ENCODE measurements at regions not wholly inside any gene's neighbourhood (a gene's known extent, or its start where the extent isn't known, plus 50 kb on each side); places are given as distances from the start of the nearest gene placed in this dataset.

DNA sequence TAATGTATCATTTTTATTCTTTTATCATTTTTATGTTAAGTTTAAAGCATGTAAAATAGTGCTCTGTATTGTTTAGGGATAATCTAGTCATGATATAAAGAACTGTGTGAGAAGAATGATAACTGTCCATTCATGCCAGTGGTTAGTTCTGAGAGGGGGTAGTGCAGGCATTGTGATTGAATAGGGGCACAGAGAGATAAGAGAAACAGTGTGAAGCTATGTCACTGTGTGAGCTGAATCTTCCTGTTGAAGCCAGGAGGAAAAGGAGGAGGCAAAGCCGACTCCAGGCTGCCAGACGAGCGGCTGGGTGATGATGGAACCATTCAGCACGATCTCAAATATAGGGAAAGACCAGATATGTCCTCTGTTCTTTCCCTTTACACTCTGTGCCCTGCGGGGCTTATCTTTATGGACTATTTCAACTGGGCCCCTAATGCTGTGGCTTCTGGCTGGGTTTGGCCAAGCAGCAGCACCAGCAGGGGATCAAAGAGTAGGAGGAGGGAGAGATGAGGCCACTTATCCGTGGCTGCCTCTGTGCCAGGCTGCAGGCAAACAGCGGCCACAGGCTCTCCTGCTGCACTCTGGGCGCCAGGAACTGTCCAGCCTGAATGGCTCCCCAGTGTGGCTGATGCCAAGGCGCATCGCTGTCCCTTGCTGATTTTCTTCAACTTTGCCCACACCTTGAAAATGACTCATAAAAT lies 128.0 kb downstream of the SPP2 start:
- TF ChIP-seq EZH2 (optimal IDR thresholded peaks at IDR 0.05; ENCODE audit: low read depth, low read length) = no peak
- TF ChIP-seq, protein P1, sequence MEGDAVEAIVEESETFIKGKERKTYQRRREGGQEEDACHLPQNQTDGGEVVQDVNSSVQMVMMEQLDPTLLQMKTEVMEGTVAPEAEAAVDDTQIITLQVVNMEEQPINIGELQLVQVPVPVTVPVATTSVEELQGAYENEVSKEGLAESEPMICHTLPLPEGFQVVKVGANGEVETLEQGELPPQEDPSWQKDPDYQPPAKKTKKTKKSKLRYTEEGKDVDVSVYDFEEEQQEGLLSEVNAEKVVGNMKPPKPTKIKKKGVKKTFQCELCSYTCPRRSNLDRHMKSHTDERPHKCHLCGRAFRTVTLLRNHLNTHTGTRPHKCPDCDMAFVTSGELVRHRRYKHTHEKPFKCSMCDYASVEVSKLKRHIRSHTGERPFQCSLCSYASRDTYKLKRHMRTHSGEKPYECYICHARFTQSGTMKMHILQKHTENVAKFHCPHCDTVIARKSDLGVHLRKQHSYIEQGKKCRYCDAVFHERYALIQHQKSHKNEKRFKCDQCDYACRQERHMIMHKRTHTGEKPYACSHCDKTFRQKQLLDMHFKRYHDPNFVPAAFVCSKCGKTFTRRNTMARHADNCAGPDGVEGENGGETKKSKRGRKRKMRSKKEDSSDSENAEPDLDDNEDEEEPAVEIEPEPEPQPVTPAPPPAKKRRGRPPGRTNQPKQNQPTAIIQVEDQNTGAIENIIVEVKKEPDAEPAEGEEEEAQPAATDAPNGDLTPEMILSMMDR (IDR thresholded peaks at IDR 0.05; ENCODE audit: low read length) = no peak
